Right lobe of liver (tissue), 4 donors: ENCODE measurements at regions not wholly inside any gene's neighbourhood (a gene's known extent, or its start where the extent isn't known, plus 50 kb on each side); places are given as distances from the start of the nearest gene placed in this dataset.

ENCODE experiments used
- POLR2A ChIP-seq: fragments of 450-650 bp; IDR thresholded peaks from one replicate; pipeline ENCODE4 v1.6.1; 2017; ENCODE audit warnings: antibody characterized with exemption, mild to moderate bottlenecking
- TF ChIP-seq, protein P1 (sequence below), 4 donors: fragments of 200-600 bp in 3 of 4; fragments of 450-650 bp in 1 of 4; IDR thresholded peaks; one replicate each; pipeline versions ENCODE4 v1.5.1 to v1.8.0; 2016 to 2022; ENCODE audit warnings: antibody characterized with exemption in 4 of 4, mild to moderate bottlenecking in 2 of 4
- donor health status: DM: no; HTN: no; CAD: no.
- donor health status: DM: no; HTN: no; CAD: no.
- donor health status: DM: no; HTN: yes; CAD: no.

DNA sequence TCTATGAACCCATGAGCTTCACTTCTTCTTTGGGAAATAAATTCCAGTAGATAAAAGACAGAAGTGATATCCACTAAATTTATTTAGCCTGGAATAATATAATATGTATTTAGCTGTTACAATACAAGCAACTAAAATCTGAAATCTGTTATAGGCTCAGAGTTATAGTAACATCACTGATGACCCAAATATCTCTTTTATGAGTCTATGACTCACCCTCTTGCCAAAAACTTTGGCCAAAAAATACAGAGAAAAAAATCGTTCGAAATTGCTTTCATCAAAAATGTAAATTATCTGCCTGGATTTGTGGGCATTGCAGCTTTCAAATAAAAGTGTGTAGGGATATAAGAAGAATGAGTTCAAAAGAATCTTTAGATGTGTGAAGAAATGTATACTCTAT is 89.4 kb upstream of the DKK2 start:
- TF ChIP-seq, protein P1, sequence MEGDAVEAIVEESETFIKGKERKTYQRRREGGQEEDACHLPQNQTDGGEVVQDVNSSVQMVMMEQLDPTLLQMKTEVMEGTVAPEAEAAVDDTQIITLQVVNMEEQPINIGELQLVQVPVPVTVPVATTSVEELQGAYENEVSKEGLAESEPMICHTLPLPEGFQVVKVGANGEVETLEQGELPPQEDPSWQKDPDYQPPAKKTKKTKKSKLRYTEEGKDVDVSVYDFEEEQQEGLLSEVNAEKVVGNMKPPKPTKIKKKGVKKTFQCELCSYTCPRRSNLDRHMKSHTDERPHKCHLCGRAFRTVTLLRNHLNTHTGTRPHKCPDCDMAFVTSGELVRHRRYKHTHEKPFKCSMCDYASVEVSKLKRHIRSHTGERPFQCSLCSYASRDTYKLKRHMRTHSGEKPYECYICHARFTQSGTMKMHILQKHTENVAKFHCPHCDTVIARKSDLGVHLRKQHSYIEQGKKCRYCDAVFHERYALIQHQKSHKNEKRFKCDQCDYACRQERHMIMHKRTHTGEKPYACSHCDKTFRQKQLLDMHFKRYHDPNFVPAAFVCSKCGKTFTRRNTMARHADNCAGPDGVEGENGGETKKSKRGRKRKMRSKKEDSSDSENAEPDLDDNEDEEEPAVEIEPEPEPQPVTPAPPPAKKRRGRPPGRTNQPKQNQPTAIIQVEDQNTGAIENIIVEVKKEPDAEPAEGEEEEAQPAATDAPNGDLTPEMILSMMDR (IDR thresholded peaks at IDR 0.05) = no peak
- TF ChIP-seq POLR2A = no peak
